Keratinocyte (primary cell): ENCODE measurements at regions not wholly inside any gene's neighbourhood (a gene's known extent, or its start where the extent isn't known, plus 50 kb on each side); places are given as distances from the start of the nearest gene placed in this dataset.

ENCODE experiments used
- DNase-seq: peaks from one replicate; pipeline ENCODE4 v3.0.0-alpha.2; 2011; ENCODE audit warnings: low read depth, missing footprints, low spot score
- FAIRE-seq: peaks from 2 replicates; lab custom pipeline; 2011; peaks lifted over from hg19 to GRCh38; lab: Jason Lieb, UNC
- H2AFZ ChIP-seq: 2 replicates; pipeline ENCODE4 v1.6.0; 2012; ENCODE audit warnings: low read length, control low read depth, inconsistent platforms; ENCODE audit not compliant: control insufficient read depth
- H3K27ac ChIP-seq: 2 replicates; pipeline ENCODE4 v1.5.1; 2011; ENCODE audit warnings: low read length; ENCODE audit not compliant: control insufficient read depth, insufficient read depth
- H3K27me3 ChIP-seq: 3 replicates; pipeline ENCODE4 v1.6.0; 2011; ENCODE audit warnings: low read length; ENCODE audit not compliant: control insufficient read depth, insufficient read depth; ENCODE audit errors: extremely low read depth
- H3K36me3 ChIP-seq, 2 experiments: 2 replicates in 1 of 2; 3 replicates in 1 of 2; pipeline ENCODE4 v1.5.1; 2011; ENCODE audit warnings: low read length in 2 of 2, mild to moderate bottlenecking in 1 of 2; ENCODE audit not compliant: control insufficient read depth in 2 of 2, insufficient read depth in 2 of 2; ENCODE audit errors: extremely low read depth in 1 of 2
- H3K4me1 ChIP-seq: 3 replicates; pipeline ENCODE4 v1.5.1; 2011; ENCODE audit warnings: low read length; ENCODE audit not compliant: control insufficient read depth, insufficient read depth; ENCODE audit errors: extremely low read depth
- H3K4me2 ChIP-seq: 3 replicates; pipeline ENCODE4 v1.6.0; 2011; ENCODE audit warnings: low read depth, low read length; ENCODE audit not compliant: control insufficient read depth, insufficient read depth; ENCODE audit errors: extremely low read depth
- H3K4me3 ChIP-seq, 3 experiments: fragments of 200-600 bp in 1 of 3; sonication (generic) in 1 of 3; 2 replicates in 2 of 3; 3 replicates in 1 of 3; pipeline ENCODE4 v1.5.1; 2011 to 2016; ENCODE audit warnings: low read length in 3 of 3, mild to moderate bottlenecking in 3 of 3, control low read depth in 2 of 3, inconsistent platforms in 1 of 3, low read depth in 1 of 3, mixed read lengths in 1 of 3, mixed run types in 1 of 3, moderate library complexity in 1 of 3; ENCODE audit not compliant: control insufficient read depth in 2 of 3, insufficient read depth in 2 of 3; ENCODE audit errors: extremely low read depth in 1 of 3
- H3K79me2 ChIP-seq: 2 replicates; pipeline ENCODE4 v1.6.0; 2012; ENCODE audit warnings: low read length; ENCODE audit not compliant: control insufficient read depth, insufficient read depth
- H3K9ac ChIP-seq: 3 replicates; pipeline ENCODE4 v1.6.0; 2011; ENCODE audit warnings: low read length; ENCODE audit not compliant: control insufficient read depth, insufficient read depth; ENCODE audit errors: extremely low read depth
- H3K9me1 ChIP-seq: 3 replicates; pipeline ENCODE4 v1.6.0; 2011; ENCODE audit warnings: low read length; ENCODE audit not compliant: control insufficient read depth, insufficient read depth; ENCODE audit errors: extremely low read depth
- H3K9me3 ChIP-seq: 2 replicates; pipeline ENCODE4 v1.5.1; 2012; ENCODE audit warnings: low read depth, low read length; ENCODE audit not compliant: control insufficient read depth
- H4K20me1 ChIP-seq: 3 replicates; pipeline ENCODE4 v1.6.0; 2011; ENCODE audit warnings: low read length; ENCODE audit not compliant: control insufficient read depth, insufficient read depth; ENCODE audit errors: extremely low read depth
- CTCF ChIP-seq, 3 experiments: IDR thresholded peaks in 1 of 3; conservative IDR thresholded peaks in 1 of 3; optimal IDR thresholded peaks in 1 of 3; 2 replicates in 2 of 3; 3 replicates in 1 of 3; pipeline versions ENCODE3 to v1.5.1; 2011; ENCODE audit warnings: low read length in 3 of 3, mild to moderate bottlenecking in 3 of 3, moderate library complexity in 2 of 3, control low read depth in 1 of 3, inconsistent platforms in 1 of 3; ENCODE audit not compliant: insufficient read depth in 2 of 3; ENCODE audit errors: extremely low read depth in 1 of 3
- EZH2 ChIP-seq: IDR thresholded peaks from one replicate; pipeline ENCODE4 v1.6.1; 2012; ENCODE audit warnings: inconsistent platforms, mild to moderate bottlenecking, low read length, moderate library complexity
- dilution Hi-C: fragments of 300-500 bp; cut with MboI; formaldehyde crosslinking; loops from one replicate; pipeline ENCODE4 v1.7.0; 2020; ENCODE audit warnings: low sequenced_read_pairs; ENCODE audit not compliant: extremely low pct_ligation_motif_present

- H4K20me1 ChIP-seq, result no peaks in the 10 kb centered on the region
- FAIRE-seq, result no peak
These were observed 441.2 kb downstream of the BTG1 start for GRCh38 chr12:91704446-91704845.

GRCh38 chr12:91703491-91704283, 442.0 kb downstream of the BTG1 start:
- Histone ChIP-seq H4K20me1 (no peaks in the 10 kb centered on the region), H3K27ac (no peak overlapping the region), H3K4me3 (no peak overlapping the region), H3K9me1 (no peaks in the 10 kb centered on the region), H2AFZ (no peak overlapping the region), H3K9me3 (no peaks in the 10 kb centered on the region), H3K36me3 (no peaks in the 10 kb centered on the region), H3K27me3 (no peaks in the 10 kb centered on the region), H3K4me2 (no peak overlapping the region), H3K79me2 (no peaks in the 10 kb centered on the region), H3K9ac (no peak overlapping the region), H3K4me1 (no peaks in the 10 kb centered on the region)
- dilution Hi-C loops, result no loop called here
- no peak for FAIRE-seq
- DNase-seq, result no peak
- no peak for TF ChIP-seq EZH2
- no peak for TF ChIP-seq CTCF (optimal IDR thresholded peaks at IDR 0.05 in 1 of 3, IDR thresholded peaks at IDR 0.05 in 1 of 3, conservative IDR thresholded peaks at IDR 0.05 in 1 of 3; ENCODE audit: extremely low read depth in 1 of 3, insufficient read depth in 2 of 3, low read length in 3 of 3)

More at GRCh38 chr12:91704446-91704845, 441.2 kb downstream of the BTG1 start:
- Histone ChIP-seq H3K4me2 (no peak overlapping the region), H3K79me2 (no peaks in the 10 kb centered on the region), H3K27me3 (no peaks in the 10 kb centered on the region), H3K9ac (no peak overlapping the region), H3K4me1 (no peaks in the 10 kb centered on the region), H3K36me3 (no peaks in the 10 kb centered on the region), H3K27ac (no peak overlapping the region), H3K4me3 (no peak overlapping the region), H2AFZ (no peak overlapping the region), H3K9me3 (no peaks in the 10 kb centered on the region), H3K9me1 (no peaks in the 10 kb centered on the region)
- dilution Hi-C loops, result no loop called here
- no peak for DNase-seq
- TF ChIP-seq CTCF (optimal IDR thresholded peaks at IDR 0.05 in 1 of 3, IDR thresholded peaks at IDR 0.05 in 1 of 3, conservative IDR thresholded peaks at IDR 0.05 in 1 of 3; ENCODE audit: extremely low read depth in 1 of 3, insufficient read depth in 2 of 3, low read length in 3 of 3) (no peak), EZH2 (no peak)
